ENCODE measurements at regions not wholly inside any gene's neighbourhood (a gene's known extent, or its start where the extent isn't known, plus 50 kb on each side); places are given as distances from the start of the nearest gene placed in this dataset.

DNA sequence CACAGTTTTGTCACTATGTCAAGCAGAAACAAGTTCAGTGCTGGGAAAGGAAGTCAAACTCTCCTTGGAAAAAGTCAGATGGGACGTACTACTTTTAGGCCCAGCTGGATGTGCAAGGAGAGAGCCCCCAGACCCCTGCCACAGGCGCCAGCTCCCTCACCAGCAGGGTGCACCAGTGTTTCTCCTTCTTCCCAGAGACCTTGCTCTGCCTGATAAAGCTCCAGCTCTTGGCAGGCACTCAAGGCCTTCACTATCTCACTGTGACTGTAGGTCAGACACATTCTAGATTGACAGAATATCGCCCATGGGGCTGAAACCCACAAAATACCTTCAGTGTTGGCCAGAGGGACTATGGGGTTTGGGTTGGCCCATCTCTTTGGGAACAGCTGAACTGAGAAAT, 54.8 kb upstream of the CHRNB4 start:
- intact Hi-C loops (cut with micrococcal nuclease) = no loop called here

DNA sequence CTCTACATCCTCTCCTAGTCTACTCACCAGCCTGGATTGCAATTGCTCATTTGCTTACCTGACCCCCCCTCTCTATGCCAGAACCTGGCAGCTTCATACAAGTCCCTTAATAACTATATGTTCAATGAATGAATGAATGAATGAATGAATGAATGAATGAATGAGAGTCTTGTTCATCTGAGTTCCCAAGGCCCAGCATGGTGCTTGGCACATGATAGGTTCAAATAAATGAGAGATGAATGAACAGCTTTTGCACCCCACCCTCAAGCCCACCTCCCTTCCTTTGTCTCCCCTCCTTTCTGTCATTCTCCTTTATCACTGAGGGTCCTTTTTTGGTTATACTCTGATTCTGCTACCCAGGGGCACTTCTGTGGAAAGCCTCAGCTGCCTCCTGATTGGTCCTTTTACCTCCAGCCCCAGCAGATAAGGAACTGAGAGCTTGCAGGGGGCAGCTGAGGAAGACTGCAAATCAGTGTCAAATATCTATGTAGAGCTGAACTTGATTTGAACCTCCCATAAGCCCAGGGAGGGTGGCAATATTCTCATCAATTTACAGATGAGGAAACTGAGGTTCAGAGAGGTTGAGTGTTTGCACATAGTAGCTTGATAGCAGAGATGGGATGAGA, 54.1 kb upstream of the CHRNB4 start:
- H3K9me3 ChIP-seq (replicated peaks) = no peaks in the 10 kb centered on the region
- no peak for DNase-seq
- no peak for TF ChIP-seq CTCF (IDR thresholded peaks at IDR 0.05; ENCODE audit: borderline replicate concordance)
- intact Hi-C loops (cut with micrococcal nuclease) = no loop called here
- no peak overlapping the region for H3K4me3 ChIP-seq
- H3K27me3 ChIP-seq (ENCODE audit: low read depth) = no peaks in the 10 kb centered on the region
- H3K27ac ChIP-seq (replicated peaks) = no peak overlapping the region
- no peaks in the 10 kb centered on the region for H3K36me3 ChIP-seq
- peaks cover 7% of the 10 kb centered on the region for H3K4me1 ChIP-seq

More for the DNA sequence above, 54.8 kb upstream of the CHRNB4 start:
- DNase-seq = no peak
- peaks cover 7% of the 10 kb centered on the region for H3K4me1 ChIP-seq
- H3K27ac ChIP-seq (replicated peaks) = no peak overlapping the region
- H3K27me3 ChIP-seq (ENCODE audit: low read depth) = no peaks in the 10 kb centered on the region
- no peaks in the 10 kb centered on the region for H3K9me3 ChIP-seq (replicated peaks)
- H3K36me3 ChIP-seq = no peaks in the 10 kb centered on the region
- H3K4me3 ChIP-seq = no peak overlapping the region
- peak; percentile 46 for TF ChIP-seq CTCF (IDR thresholded peaks at IDR 0.05; ENCODE audit: borderline replicate concordance)

- intact Hi-C loops (cut with micrococcal nuclease) = no loop called here
- H3K27ac ChIP-seq (replicated peaks) = no peak overlapping the region
- H3K9me3 ChIP-seq (replicated peaks) = no peaks in the 10 kb centered on the region
- no peak for TF ChIP-seq CTCF (IDR thresholded peaks at IDR 0.05; ENCODE audit: borderline replicate concordance)
- no peak for DNase-seq
- H3K4me1 ChIP-seq = peaks cover 8% of the 10 kb centered on the region
- no peak overlapping the region for H3K4me3 ChIP-seq
- H3K36me3 ChIP-seq = no peaks in the 10 kb centered on the region
- H3K27me3 ChIP-seq (ENCODE audit: low read depth) = no peaks in the 10 kb centered on the region
Measured at GRCh38 chr15:78691851-78692421, 50.9 kb upstream of the CHRNB4 start.

GRCh38 chr15:78691167-78691850, 50.3 kb upstream of the CHRNB4 start:
- DNase-seq = no peak
- Histone ChIP-seq H3K4me3 (no peak overlapping the region), H3K27me3 (ENCODE audit: low read depth) (no peaks in the 10 kb centered on the region), H3K4me1 (peaks cover 11% of the 10 kb centered on the region), H3K27ac (replicated peaks) (no peak overlapping the region), H3K9me3 (replicated peaks) (no peaks in the 10 kb centered on the region), H3K36me3 (no peaks in the 10 kb centered on the region)
- no peak for TF ChIP-seq CTCF (IDR thresholded peaks at IDR 0.05; ENCODE audit: borderline replicate concordance)
- intact Hi-C loops (cut with micrococcal nuclease) = no loop called here
